Tibial nerve (tissue), 4 donors: ENCODE measurements at regions not wholly inside any gene's neighbourhood (a gene's known extent, or its start where the extent isn't known, plus 50 kb on each side); places are given as distances from the start of the nearest gene placed in this dataset.

Experiments
- EP300 ChIP-seq, 2 donors: sonication (generic); formaldehyde crosslinking; IDR thresholded peaks; one replicate each; pipeline ENCODE4 v1.6.1; 2017; ENCODE audit warnings: antibody characterized with exemption in 2 of 2, mild to moderate bottlenecking in 1 of 2
- POLR2A ChIP-seq, 2 donors: fragments of 450-650 bp; IDR thresholded peaks; one replicate each; pipeline ENCODE4 v1.6.1; 2017; ENCODE audit warnings: antibody characterized with exemption in 2 of 2, mild to moderate bottlenecking in 2 of 2, moderate library complexity in 2 of 2
- TF ChIP-seq, protein P1 (sequence below), 5 experiments: fragments of 200-600 bp in 3 of 5; fragments of 450-650 bp in 2 of 5; sonication (generic) in 3 of 5; IDR thresholded peaks; one replicate each; pipeline ENCODE4 v1.5.1; 2016 to 2019; ENCODE audit warnings: antibody characterized with exemption in 5 of 5, mild to moderate bottlenecking in 3 of 5, moderate library complexity in 2 of 5

DNA sequence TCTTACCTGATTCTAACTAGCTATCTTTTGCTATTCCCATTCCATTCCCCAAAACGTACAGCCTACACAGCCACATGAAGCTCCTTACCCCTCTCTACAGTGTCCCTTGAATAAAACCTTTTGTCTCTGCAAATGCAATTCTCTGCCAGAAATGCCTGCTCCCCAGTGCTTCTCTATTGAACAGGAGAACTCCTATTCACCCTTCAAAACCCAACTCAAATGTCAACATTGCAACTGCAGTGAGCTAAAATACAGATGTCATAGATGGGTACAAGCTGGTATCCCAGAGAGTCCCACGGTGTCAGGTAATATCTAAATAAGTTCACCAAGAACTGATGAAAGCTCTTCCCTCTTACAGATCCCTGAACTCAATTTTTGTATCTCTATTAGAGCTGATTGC lies 421.7 kb downstream of the INSC start:
- TF ChIP-seq, protein P1, sequence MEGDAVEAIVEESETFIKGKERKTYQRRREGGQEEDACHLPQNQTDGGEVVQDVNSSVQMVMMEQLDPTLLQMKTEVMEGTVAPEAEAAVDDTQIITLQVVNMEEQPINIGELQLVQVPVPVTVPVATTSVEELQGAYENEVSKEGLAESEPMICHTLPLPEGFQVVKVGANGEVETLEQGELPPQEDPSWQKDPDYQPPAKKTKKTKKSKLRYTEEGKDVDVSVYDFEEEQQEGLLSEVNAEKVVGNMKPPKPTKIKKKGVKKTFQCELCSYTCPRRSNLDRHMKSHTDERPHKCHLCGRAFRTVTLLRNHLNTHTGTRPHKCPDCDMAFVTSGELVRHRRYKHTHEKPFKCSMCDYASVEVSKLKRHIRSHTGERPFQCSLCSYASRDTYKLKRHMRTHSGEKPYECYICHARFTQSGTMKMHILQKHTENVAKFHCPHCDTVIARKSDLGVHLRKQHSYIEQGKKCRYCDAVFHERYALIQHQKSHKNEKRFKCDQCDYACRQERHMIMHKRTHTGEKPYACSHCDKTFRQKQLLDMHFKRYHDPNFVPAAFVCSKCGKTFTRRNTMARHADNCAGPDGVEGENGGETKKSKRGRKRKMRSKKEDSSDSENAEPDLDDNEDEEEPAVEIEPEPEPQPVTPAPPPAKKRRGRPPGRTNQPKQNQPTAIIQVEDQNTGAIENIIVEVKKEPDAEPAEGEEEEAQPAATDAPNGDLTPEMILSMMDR (IDR thresholded peaks at IDR 0.05) = no peak
- TF ChIP-seq POLR2A (IDR thresholded peaks at IDR 0.05) = no peak
- no peak for TF ChIP-seq EP300 (IDR thresholded peaks at IDR 0.05)
